Common myeloid progenitor, CD34-positive (primary cell): ENCODE measurements at regions not wholly inside any gene's neighbourhood (a gene's known extent, or its start where the extent isn't known, plus 50 kb on each side); places are given as distances from the start of the nearest gene placed in this dataset.

Experiments
- CTCF ChIA-PET: fragments of 350-600 bp; sonication (Branson Sonifier 250); formaldehyde crosslinking; loops from one replicate; lab custom pipeline; 2021; ENCODE audit warnings: antibody characterized with exemption; lab: Charles Lee
- POLR2A ChIA-PET: fragments of 350-600 bp; sonication (Branson Sonifier 250); formaldehyde crosslinking; loops from one replicate; lab custom pipeline; 2021; ENCODE audit warnings: antibody characterized with exemption; lab: Charles Lee
- DNase-seq, 3 donors: peaks; one replicate each; pipeline versions ENCODE4 v3.0.0 to v3.0.0-alpha.2; 2013
- H3K27ac ChIP-seq, 2 experiments: 1 replicate in 1 of 2; 2 replicates in 1 of 2; pipeline ENCODE4 v1.7.0; 2013; ENCODE audit warnings: inconsistent platforms in 2 of 2, low read length in 2 of 2, mild to moderate bottlenecking in 2 of 2, low read depth in 1 of 2, moderate library complexity in 1 of 2; ENCODE audit not compliant: severe bottlenecking in 2 of 2, insufficient read depth in 1 of 2, poor library complexity in 1 of 2
- H3K27me3 ChIP-seq, 5 experiments: replicated peaks in 2 of 5; 1 replicate in 3 of 5; 2 replicates in 2 of 5; pipeline versions ENCODE4 v1.6.1 to v1.7.0; 2013; ENCODE audit warnings: low read length in 4 of 5, mild to moderate bottlenecking in 2 of 5, moderate library complexity in 2 of 5, inconsistent platforms in 1 of 5; ENCODE audit not compliant: insufficient read depth in 5 of 5, control insufficient read depth in 4 of 5
- H3K36me3 ChIP-seq, 4 experiments: 1 replicate in 2 of 4; 2 replicates in 2 of 4; pipeline versions ENCODE4 v1.6.1 to v1.7.0; 2013; ENCODE audit warnings: low read length in 3 of 4, control low read depth in 1 of 4, mild to moderate bottlenecking in 1 of 4; ENCODE audit not compliant: control insufficient read depth in 4 of 4, insufficient read depth in 4 of 4
- H3K4me1 ChIP-seq, 4 experiments: 1 replicate in 3 of 4; 2 replicates in 1 of 4; pipeline versions ENCODE4 v1.6.1 to v1.7.1; 2013; ENCODE audit warnings: low read length in 3 of 4, mild to moderate bottlenecking in 3 of 4, control low read depth in 1 of 4, inconsistent platforms in 1 of 4, moderate library complexity in 1 of 4; ENCODE audit not compliant: control insufficient read depth in 4 of 4, insufficient read depth in 4 of 4; ENCODE audit errors: control extremely low read depth in 1 of 4
- H3K4me3 ChIP-seq, 7 experiments: 1 replicate in 4 of 7; 2 replicates in 3 of 7; pipeline versions ENCODE4 v1.5.1 to v1.7.0; 2013; ENCODE audit warnings: mild to moderate bottlenecking in 7 of 7, low read length in 6 of 7, moderate library complexity in 6 of 7, inconsistent platforms in 2 of 7, low read depth in 2 of 7, control low read depth in 1 of 7; ENCODE audit not compliant: insufficient read depth in 4 of 7, control insufficient read depth in 1 of 7; ENCODE audit errors: extremely low read depth in 1 of 7
- H3K9me3 ChIP-seq, 5 experiments: 1 replicate in 4 of 5; 2 replicates in 1 of 5; pipeline versions ENCODE4 v1.6.1 to v1.7.1; 2013; ENCODE audit warnings: low read length in 4 of 5, mild to moderate bottlenecking in 2 of 5, inconsistent platforms in 1 of 5, low read depth in 1 of 5, moderate library complexity in 1 of 5; ENCODE audit not compliant: control insufficient read depth in 4 of 5, insufficient read depth in 2 of 5; ENCODE audit errors: control extremely low read depth in 1 of 5
- WGBS: methylation state at CpG from one replicate; pipeline ENCODE4 v1.1.5; 2013; ENCODE audit not compliant: insufficient coverage; 5-methylcytosine and 5-hydroxymethylcytosine counted together

DNA sequence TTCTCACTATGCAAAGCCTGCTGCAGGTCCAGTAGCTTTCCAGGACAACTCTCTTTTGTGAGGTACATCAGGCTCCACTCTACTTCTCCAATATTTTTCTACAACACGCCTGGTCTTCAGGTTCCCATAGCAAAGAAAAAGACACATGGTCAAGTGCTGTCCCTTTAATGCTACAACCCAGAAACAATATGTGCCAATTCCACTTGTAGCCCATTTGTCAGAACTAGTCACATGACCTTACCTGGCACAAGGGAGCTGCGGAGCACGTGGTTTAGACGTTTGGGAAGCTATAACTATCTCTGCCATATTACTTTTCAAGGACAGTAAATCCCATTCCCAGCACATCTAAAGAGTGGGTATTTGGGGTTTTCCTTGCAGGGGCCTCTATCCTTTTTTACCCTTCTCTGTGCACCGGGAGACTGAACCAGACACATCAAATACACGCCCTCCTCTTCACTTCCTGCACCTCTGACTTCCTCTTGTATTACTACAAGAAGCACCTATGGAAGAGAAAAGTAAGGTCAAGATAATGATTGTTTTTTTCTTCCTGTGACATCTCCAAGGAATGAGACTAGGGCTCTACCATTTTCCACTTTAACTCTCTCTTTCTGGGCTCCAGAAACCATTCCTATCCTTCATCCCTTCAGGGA lies 237.6 kb downstream of the ETS1 start:
- ChIA-PET CTCF (interaction anchor here (1.4 kb wide), 1 partner anchor 281 kb away, joined by 3 read pairs; no protein-coding TSS in a partner anchor), POLR2A (no interaction called here)
- no peaks in the 10 kb centered on the region for H3K27me3 ChIP-seq
- no peak for DNase-seq
- no peaks in the 10 kb centered on the region for H3K36me3 ChIP-seq
- no peak overlapping the region for H3K4me3 ChIP-seq
- H3K27ac ChIP-seq, result no peak overlapping the region
- H3K9me3 ChIP-seq, result no peaks in the 10 kb centered on the region
- H3K4me1 ChIP-seq, result no peaks in the 10 kb centered on the region
- WGBS, result 100% methylated on average over 4 of the region's 6 CpGs

- ChIA-PET CTCF (interaction anchor here (1.5 to 2.3 kb wide), 2 partner anchors 11 to 12 kb away, joined by 3 to 8 read pairs; no protein-coding TSS in a partner anchor), POLR2A (no interaction called here)
- H3K27ac ChIP-seq, result no peak overlapping the region
- no peak overlapping the region for H3K4me3 ChIP-seq
- 100% methylated on average over 1 of the region's 3 CpGs for WGBS
- peaks cover 10 to 18% (median 17%) of the 10 kb centered on the region in 4 experiments for H3K4me1 ChIP-seq
- no peak for DNase-seq
- H3K27me3 ChIP-seq, result no peaks in the 10 kb centered on the region
- H3K9me3 ChIP-seq, result no peaks in the 10 kb centered on the region
- no peaks in the 10 kb centered on the region for H3K36me3 ChIP-seq
Measured at GRCh38 chr11:128346804-128347203, 240.6 kb downstream of the ETS1 start.

DNA sequence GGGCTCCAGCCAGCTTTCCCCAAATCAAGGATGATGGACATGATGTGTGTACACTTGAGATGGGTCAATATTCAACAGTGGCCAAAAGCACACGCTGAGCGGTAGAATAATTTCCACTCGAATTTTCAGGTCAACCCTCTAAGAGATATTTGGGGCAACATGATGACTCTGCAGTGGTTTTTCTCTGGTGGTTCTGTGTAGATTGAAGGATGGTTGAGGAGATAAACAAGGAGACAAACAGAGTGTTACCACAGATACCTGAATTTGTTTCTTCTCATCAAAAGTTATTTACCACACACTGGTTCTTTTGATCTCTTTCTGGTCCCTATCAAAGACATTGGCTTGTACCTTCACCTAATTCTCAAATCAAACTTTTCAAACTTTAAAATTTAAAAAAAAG lies 242.0 kb downstream of the ETS1 start:
- no CpG with 5 or more reads among the region's 3 CpGs for WGBS
- DNase-seq, result peak; percentile 10 to 44 (median 43)
- ChIA-PET POLR2A (interaction anchor here (0.6 kb wide), 1 partner anchor 123 kb away, joined by 6 read pairs; no protein-coding TSS in a partner anchor), CTCF (no interaction called here)
- H3K9me3 ChIP-seq, result no peaks in the 10 kb centered on the region
- H3K27ac ChIP-seq, result no peak overlapping the region
- no peaks in the 10 kb centered on the region for H3K36me3 ChIP-seq
- H3K4me1 ChIP-seq, result peaks cover 17 to 26% (median 25%) of the 10 kb centered on the region in 4 experiments
- no peaks in the 10 kb centered on the region for H3K27me3 ChIP-seq
- H3K4me3 ChIP-seq, result no peak overlapping the region

DNA sequence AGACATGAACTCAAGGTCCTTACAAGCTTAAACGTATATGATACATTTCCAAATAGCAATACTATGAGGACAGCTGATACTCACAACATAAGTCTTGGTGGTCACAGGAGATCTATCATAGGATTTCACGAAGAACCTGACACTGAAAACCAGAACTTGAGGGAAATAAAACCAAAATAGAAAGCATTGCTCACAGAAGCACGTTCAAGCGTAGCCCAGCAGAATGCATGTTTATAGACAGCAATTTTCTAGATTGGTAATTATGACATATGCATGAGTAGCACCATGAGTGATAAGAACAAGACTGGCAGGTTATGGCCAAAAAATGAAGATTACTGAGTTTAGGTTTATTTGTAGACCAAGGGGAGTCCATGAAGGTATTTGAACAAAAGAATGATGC lies 243.5 kb downstream of the ETS1 start:
- Histone ChIP-seq H3K4me3 (no peak overlapping the region), H3K4me1 (peaks cover 19 to 26% (median 25%) of the 10 kb centered on the region in 4 experiments), H3K9me3 (no peaks in the 10 kb centered on the region), H3K27me3 (no peaks in the 10 kb centered on the region), H3K36me3 (no peaks in the 10 kb centered on the region), H3K27ac (peak overlapping the region in 1 of 2 experiments; percentile 74)
- peak in 2 of 3 donors; percentile 27 to 44 for DNase-seq
- CTCF ChIA-PET, result interaction anchor here (0.6 to 1.4 kb wide), 7 partner anchors 9 to 287 kb away, joined by 3 read pairs; no protein-coding TSS in a partner anchor
- 92% methylated on average over 4 of the region's 4 CpGs for WGBS
- POLR2A ChIA-PET, result no interaction called here

DNA sequence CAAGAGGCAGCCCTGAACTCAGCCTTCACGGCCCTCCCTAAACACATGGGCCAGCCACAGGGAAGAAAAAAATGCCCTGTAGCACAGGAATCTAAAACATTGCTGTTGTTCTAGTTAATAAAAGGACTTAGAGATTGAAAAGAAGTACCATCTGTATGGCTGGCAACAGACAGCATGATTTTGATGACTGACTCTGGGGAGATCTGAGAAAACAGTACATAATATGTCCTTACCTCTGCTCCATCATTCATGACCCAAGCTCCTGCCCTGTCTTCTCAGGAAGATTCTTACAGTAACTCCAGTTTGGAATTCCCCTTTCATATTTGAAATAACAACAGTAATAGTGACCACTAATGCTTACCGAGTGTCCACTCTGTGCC lies 244.2 kb downstream of the ETS1 start:
- Histone ChIP-seq H3K36me3 (no peaks in the 10 kb centered on the region), H3K4me3 (no peak overlapping the region), H3K27ac (peak overlapping the region; percentile 64 to 74), H3K27me3 (no peaks in the 10 kb centered on the region), H3K4me1 (peaks cover 19 to 26% (median 25%) of the 10 kb centered on the region in 4 experiments), H3K9me3 (no peaks in the 10 kb centered on the region)
- WGBS, result 57% methylated on average over 1 of the region's 2 CpGs
- no peak for DNase-seq
- ChIA-PET CTCF (interaction anchor here (0.7 to 1.7 kb wide), 5 partner anchors 24 to 288 kb away, joined by 3 to 4 read pairs (median 3); no protein-coding TSS in a partner anchor), POLR2A (no interaction called here)

GRCh38 chr11:128342511-128343134 lies 244.7 kb downstream of the ETS1 start:
- H3K4me1 ChIP-seq, result peaks cover 19 to 26% (median 25%) of the 10 kb centered on the region in 4 experiments
- WGBS, result 61% methylated on average over 6 of the region's 7 CpGs

More at GRCh38 chr11:128342511-128343134, 244.7 kb downstream of the ETS1 start:
- peak; percentile 96 to 99 (median 99) for DNase-seq
- ChIA-PET POLR2A (no interaction called here), CTCF (interaction anchor here (0.6 to 1.7 kb wide), 6 partner anchors 10 to 288 kb away, joined by 3 to 4 read pairs (median 3); no protein-coding TSS in a partner anchor)
- Histone ChIP-seq H3K27ac (peak overlapping the region; percentile 64 to 74), H3K4me3 (no peak overlapping the region), H3K27me3 (no peaks in the 10 kb centered on the region), H3K9me3 (no peaks in the 10 kb centered on the region), H3K36me3 (no peaks in the 10 kb centered on the region)
